Choroid plexus epithelial cell (primary cell): ENCODE measurements at regions not wholly inside any gene's neighbourhood (a gene's known extent, or its start where the extent isn't known, plus 50 kb on each side); places are given as distances from the start of the nearest gene placed in this dataset.

ENCODE experiments used
- DNase-seq: peaks from one replicate; pipeline ENCODE4 v3.0.0-alpha.2; 2010; ENCODE audit warnings: low read depth
- H3K4me3 ChIP-seq: 2 replicates; pipeline ENCODE4 v1.5.1; 2011; ENCODE audit warnings: low read depth, mild to moderate bottlenecking, control low read depth, low read length, moderate library complexity
- TF ChIP-seq, protein P1 (sequence below): conservative IDR thresholded peaks from 2 replicates; pipeline ENCODE4 v1.5.1; 2011; ENCODE audit warnings: low read depth, mild to moderate bottlenecking, control low read depth, inconsistent platforms, low read length, moderate library complexity

DNA sequence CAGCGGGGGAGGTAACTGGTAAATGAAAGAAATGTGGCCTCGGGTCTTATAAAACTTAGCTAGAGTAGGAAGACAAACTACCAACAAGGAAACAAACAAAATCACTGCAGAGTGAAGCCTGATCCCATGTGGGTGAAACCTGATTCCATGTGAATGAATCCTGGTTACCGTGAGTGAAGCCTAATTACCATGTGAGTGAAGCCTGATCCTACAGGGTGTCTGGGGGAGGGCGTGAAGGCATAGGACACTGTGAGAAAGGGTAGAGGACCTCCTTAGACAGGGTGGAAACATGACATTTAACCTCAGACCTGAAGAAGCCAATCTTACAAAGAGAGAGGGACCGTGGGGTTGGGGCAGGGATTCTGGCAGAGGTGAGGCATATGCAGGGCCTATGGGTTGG lies 106.2 kb upstream of the USP47 start:
- TF ChIP-seq, protein P1, sequence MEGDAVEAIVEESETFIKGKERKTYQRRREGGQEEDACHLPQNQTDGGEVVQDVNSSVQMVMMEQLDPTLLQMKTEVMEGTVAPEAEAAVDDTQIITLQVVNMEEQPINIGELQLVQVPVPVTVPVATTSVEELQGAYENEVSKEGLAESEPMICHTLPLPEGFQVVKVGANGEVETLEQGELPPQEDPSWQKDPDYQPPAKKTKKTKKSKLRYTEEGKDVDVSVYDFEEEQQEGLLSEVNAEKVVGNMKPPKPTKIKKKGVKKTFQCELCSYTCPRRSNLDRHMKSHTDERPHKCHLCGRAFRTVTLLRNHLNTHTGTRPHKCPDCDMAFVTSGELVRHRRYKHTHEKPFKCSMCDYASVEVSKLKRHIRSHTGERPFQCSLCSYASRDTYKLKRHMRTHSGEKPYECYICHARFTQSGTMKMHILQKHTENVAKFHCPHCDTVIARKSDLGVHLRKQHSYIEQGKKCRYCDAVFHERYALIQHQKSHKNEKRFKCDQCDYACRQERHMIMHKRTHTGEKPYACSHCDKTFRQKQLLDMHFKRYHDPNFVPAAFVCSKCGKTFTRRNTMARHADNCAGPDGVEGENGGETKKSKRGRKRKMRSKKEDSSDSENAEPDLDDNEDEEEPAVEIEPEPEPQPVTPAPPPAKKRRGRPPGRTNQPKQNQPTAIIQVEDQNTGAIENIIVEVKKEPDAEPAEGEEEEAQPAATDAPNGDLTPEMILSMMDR = no peak

DNA sequence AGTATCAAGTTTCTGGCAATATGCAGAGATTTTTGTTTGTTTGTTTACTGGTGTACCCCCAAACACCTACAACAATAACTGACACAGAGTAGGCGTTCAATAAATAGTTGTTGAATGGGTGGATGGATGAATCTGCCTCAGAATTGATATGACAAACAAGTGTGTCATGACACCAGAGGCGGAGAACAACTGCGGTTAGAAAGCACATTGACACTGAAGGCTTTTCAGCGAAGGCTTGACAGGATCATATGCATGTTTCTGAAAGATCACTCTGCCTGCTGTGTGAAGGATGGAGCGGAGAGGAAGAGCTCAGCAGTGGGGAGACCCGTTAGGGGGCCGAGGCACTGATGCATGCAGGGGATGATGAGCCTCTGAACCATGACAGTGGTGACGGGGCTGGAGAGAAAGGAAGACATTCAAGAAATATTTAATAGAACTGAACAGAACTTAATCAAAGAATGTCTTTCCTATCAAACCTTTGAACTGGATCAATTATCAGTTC lies 108.5 kb upstream of the USP47 start:
- DNase-seq = no peak
- TF ChIP-seq, protein P1 = no peak
- H3K4me3 ChIP-seq = no peak overlapping the region

More for the DNA sequence above, 106.2 kb upstream of the USP47 start:
- H3K4me3 ChIP-seq = no peak overlapping the region
- no peak for DNase-seq

DNA sequence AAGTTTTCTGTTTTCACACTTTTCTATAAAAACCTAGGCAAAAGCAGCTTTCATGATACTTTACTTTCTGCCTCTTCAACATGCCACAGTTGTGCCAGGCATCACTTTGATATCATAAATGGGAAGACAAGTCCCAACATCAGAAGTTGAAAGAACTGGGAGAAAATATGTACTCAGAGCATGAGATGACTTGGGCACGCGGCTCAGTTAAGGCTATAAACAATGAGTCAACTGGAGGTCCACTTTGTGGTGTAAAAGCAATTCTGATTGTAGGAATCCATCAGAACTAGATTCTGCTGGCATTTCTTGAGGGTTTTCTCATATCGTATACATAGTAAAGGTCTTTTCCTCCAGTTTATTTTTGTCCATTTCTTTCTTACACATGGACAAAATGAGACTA lies 109.7 kb upstream of the USP47 start:
- no peak for DNase-seq
- H3K4me3 ChIP-seq = no peak overlapping the region
- TF ChIP-seq, protein P1 = no peak

GRCh38 chr11:11731311-11732083 lies 109.7 kb upstream of the GALNT18 start:
- peak; percentile 38 for DNase-seq
- TF ChIP-seq, protein P1 = no peak
- no peak overlapping the region for H3K4me3 ChIP-seq

DNA sequence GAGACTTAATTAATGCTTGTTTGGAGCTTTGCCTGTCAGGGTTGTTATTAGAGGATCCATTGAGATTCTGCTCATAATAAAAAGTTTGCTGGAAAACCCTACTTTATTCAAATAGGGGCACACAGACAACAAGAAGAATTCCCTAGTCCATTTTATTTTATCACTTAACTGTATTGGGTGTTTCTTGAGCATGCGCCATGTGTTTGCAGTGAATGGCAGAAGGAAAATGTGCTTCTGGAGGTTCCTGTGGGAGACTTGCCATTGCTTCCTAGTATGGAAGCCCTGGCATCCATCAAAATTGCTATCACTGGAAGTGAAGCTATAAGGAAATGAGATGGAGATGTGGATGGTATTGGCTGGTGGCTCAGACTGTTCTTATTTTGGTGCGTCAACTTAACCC lies 106.6 kb upstream of the GALNT18 start:
- TF ChIP-seq, protein P1 = no peak
- H3K4me3 ChIP-seq = no peak overlapping the region
- no peak for DNase-seq

- H3K4me3 ChIP-seq = no peak overlapping the region
- TF ChIP-seq, protein P1 = no peak
- DNase-seq = no peak
These were observed 103.6 kb upstream of the GALNT18 start for GRCh38 chr11:11725438-11725837.

- no peak overlapping the region for H3K4me3 ChIP-seq
- DNase-seq = no peak
- TF ChIP-seq, protein P1 = no peak
These were observed 103.2 kb upstream of the GALNT18 start for GRCh38 chr11:11724994-11725393.
